NCI-H1417 treated with DMSO at 0.1 percent for 48 hours (cell line): ENCODE measurements at regions not wholly inside any gene's neighbourhood (a gene's known extent, or its start where the extent isn't known, plus 50 kb on each side); places are given as distances from the start of the nearest gene placed in this dataset.

Source experiments
- DNase-seq: peaks from one replicate; lab custom pipeline; 2025; lab: John Stamatoyannopoulos, UW

- no peak for DNase-seq
Measured at GRCh38 chr12:89185181-89185580, 167.1 kb downstream of the DUSP6 start.

GRCh38 chr12:89183985-89184435, 168.3 kb downstream of the DUSP6 start:
- DNase-seq, result no peak

- no peak for DNase-seq
Measured at GRCh38 chr12:89181271-89181920, 170.9 kb downstream of the DUSP6 start.

GRCh38 chr12:89180496-89180895, 171.8 kb downstream of the DUSP6 start:
- no peak for DNase-seq

- no peak for DNase-seq
Measured at GRCh38 chr12:89179983-89180382, 172.3 kb downstream of the DUSP6 start.

- no peak for DNase-seq
Measured at GRCh38 chr12:89179245-89179644, 173.1 kb downstream of the DUSP6 start.

- no peak for DNase-seq
Measured at GRCh38 chr12:89177802-89178395, 174.4 kb downstream of the DUSP6 start.

GRCh38 chr12:89176676-89177075, 175.6 kb downstream of the DUSP6 start:
- DNase-seq, result no peak

- no peak for DNase-seq
Measured at GRCh38 chr12:89173678-89174077, 178.6 kb downstream of the DUSP6 start.

GRCh38 chr12:89173096-89173495, 179.2 kb downstream of the DUSP6 start:
- DNase-seq, result no peak

- no peak for DNase-seq
Measured at GRCh38 chr12:89172224-89172623, 180.1 kb downstream of the DUSP6 start.

- no peak for DNase-seq
Measured at GRCh38 chr12:89169321-89169720, 183.0 kb downstream of the DUSP6 start.

GRCh38 chr12:89167986-89168385, 184.3 kb downstream of the DUSP6 start:
- no peak for DNase-seq

- DNase-seq, result no peak
Measured at GRCh38 chr12:89166525-89166934, 185.8 kb downstream of the DUSP6 start.

GRCh38 chr12:89166121-89166520, 186.2 kb downstream of the DUSP6 start:
- no peak for DNase-seq

GRCh38 chr12:89165703-89166102, 186.6 kb downstream of the DUSP6 start:
- no peak for DNase-seq

GRCh38 chr12:89163918-89164317, 188.4 kb downstream of the DUSP6 start:
- DNase-seq, result no peak

GRCh38 chr12:89162589-89163261, 189.6 kb downstream of the DUSP6 start:
- no peak for DNase-seq

GRCh38 chr12:89161557-89161956, 190.7 kb downstream of the DUSP6 start:
- no peak for DNase-seq

GRCh38 chr12:89160716-89161123, 191.6 kb downstream of the DUSP6 start:
- no peak for DNase-seq

GRCh38 chr12:89157413-89157812, 194.9 kb downstream of the DUSP6 start:
- no peak for DNase-seq

GRCh38 chr12:89156862-89157262, 195.4 kb downstream of the DUSP6 start:
- DNase-seq, result no peak

- no peak for DNase-seq
Measured at GRCh38 chr12:89156340-89156739, 196.0 kb downstream of the DUSP6 start.
